HCEC 1CT (cell line): ENCODE measurements at regions not wholly inside any gene's neighbourhood (a gene's known extent, or its start where the extent isn't known, plus 50 kb on each side); places are given as distances from the start of the nearest gene placed in this dataset.
"Not testable (repeated sequence)": the region's sequence is repeated elsewhere in the genome, so short reads cannot be mapped to it uniquely, and the experiment has no call there.

ENCODE experiments used
- DNase-seq: peaks from one replicate; pipeline ENCODE4 v3.0.0-alpha.2; 2017

DNA sequence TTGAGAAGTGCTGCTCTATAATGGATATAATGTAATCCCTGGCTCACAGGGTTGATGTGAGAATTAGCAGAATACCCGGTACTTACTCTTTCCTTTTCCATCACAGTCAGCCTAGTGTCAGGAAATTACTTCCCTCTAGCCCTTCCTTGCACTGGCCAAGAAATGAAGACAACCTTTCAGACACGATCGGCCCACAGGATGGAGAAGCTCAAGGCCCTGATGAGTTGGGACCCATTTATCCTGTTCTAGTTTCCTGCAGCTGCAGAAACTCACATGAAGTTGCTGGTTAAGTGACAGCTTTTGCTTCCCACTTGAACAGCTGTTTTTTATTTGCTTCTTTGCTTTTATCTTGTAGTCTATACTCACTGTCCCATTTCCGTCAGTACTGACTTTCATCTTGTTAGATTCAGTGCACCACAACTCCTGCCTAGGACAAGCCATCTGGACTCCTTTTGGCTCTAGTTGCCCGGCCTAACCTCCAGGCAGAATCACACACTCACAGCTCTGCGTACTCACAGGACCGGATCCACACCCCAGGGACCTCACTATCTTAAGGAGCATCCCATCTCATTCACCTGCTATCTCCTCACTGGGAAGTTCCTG lies 325.1 kb upstream of the CHRNA7 start:
- DNase-seq: not testable (repeated sequence)

DNA sequence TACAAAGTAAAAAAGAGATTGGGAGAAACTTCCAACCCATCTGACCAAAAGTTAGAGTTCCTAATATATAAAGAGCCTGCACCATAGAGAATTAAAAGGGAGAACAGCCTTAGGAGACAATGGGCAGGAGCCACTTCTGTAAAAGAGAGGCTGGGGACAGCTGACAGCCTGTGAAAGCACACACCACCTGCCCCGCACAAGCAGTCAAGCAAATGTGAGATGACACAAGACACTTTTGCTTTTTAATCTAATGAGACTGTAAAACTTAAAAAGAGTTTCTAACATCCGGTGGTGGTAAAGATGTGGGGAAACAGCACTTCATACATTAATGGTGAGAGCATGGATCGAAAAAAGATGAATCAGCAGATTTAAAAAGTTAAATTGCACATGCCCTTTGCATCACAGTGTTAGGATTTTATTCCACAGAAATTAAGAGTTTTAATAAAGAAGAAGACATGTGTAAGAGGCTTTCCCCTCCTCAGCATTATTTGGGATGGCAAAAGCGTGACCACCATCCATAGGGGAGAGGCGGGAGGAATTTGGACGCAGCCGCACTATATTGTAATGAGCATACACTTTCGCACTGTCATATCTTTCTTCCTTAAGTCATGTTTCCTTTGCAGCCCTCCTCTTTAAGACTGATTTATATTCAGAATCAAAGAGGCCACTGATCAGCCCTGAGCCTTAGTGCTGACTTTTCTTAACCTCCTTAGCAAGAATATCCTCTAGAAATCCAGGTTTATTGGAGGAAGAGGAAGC lies 322.2 kb upstream of the CHRNA7 start:
- not testable (repeated sequence) for DNase-seq

DNA sequence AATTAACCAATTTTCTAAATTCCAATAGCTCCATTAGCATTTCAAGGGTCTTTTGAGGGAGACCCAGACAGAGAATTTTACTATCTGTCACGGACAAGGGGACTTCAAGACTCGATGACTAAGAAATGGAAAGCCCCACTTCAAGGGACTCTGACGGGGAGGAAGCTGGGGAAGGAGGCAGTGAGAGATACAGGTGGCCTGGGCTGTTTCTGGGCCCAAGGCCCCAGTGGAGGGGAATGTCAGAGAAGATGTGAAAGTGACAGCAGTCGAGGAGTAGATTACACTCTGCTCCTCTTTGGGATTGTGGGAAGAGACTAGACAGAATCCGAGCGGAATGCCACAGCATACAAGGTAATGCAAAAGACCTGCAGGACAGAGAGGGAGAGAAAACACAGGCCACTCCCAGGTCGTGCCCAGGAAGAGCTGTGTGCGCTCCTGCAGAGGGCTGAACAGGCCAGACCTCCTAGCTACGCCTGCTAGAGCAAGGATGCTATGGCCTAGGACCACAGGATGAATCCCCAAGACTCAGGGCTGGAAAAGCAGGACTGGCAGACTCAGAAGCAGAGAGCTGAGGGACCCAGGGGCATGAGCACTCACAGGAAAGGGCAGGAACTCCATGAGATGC lies 321.5 kb upstream of the CHRNA7 start:
- not testable (repeated sequence) for DNase-seq

GRCh38 chr15:31709479-31709878 lies 320.8 kb upstream of the CHRNA7 start:
- not testable (repeated sequence) for DNase-seq

DNA sequence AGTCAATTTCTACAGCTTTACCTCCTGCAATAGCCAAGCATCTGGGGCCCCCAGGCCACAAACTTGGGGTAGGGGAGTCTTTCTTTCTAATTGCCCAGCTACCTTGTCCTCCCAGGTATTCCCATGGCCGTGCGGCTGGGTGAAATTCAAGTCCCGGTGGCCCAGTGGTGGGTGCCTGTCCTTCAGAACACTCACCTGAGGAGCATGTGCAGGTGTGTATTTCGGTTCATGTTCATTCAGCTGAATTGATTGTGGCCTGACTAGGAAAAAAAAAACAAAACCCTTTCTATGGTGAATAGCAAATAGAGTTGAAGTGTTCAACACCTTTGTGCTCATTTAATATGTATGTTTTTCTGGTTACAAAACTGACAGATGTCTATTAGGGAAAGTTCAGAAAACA lies 319.5 kb upstream of the CHRNA7 start:
- not testable (repeated sequence) for DNase-seq

GRCh38 chr15:31715208-31715607 lies 315.1 kb upstream of the CHRNA7 start:
- not testable (repeated sequence) for DNase-seq

GRCh38 chr15:31718625-31719024 lies 311.7 kb upstream of the CHRNA7 start:
- not testable (repeated sequence) for DNase-seq

DNA sequence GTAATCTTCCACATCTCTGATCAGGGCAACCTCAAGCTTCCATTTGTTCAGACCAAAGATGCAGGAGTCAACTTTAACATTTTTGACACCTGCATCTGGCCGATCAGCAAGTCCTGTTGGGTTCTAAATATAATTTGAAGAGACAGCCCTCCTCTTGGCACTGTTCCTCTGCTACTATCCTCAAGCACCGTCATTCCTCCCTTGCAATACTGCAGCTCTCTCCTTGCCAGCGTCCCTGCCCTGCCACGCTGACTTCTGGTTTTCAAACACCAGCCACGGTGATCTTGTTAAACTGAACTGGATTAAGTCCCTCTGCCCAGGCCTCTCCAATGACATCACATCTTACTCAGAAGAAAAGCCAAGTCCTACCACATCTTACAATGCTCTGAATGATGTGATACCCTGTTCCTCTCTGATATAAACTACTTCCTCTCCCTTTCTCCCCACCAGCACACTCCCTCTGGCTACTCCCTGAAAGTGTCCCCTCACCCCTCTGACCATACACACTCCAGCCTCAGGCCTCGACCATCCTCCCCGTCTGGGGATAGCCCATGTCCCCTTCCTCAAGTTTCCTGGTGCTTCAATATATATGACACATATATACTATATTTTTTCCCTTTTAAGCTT lies 310.8 kb upstream of the CHRNA7 start:
- not testable (repeated sequence) for DNase-seq

DNA sequence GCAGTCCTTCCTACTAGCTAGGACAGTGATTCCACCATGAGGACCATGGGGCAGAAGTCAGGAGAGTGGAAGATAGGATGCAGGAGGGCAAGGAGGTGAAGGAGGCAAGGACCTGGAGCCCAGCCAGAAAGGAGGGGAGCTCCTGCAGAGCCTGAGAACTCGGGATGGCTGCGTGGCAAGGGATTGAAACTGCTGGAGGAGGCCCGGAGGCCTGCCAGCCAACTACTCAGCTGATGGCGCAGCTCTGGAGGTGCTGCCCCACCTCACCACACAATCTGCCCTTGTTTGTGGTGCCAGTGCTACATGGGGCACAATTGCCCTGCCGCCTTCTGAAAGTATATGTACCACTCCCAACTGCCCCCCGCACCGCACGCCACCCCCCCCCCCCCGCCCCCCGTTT lies 307.3 kb upstream of the CHRNA7 start:
- DNase-seq: not testable (repeated sequence)

DNA sequence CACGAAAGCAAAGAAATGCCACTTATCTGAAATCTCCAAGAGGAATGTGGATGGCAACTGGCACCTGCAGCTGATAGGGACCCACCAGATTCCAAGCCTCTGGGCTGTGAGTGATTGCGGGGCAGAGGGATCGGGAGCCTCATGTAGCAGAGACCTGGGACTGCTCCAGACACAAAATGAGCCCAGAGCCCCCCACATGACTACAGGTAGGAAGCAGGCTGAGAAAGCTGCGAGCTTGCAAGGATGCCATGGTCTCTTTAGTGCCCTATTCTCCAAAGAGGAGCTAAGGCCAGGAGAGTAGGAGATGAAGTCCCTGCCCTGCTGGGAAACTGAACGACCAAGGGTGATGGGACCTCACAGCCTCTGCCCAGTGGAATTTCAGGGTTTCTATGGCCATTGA lies 305.4 kb upstream of the CHRNA7 start:
- not testable (repeated sequence) for DNase-seq

- DNase-seq: not testable (repeated sequence)
These were observed 304.7 kb upstream of the CHRNA7 start for GRCh38 chr15:31725619-31726018.

GRCh38 chr15:31727612-31728011 lies 302.7 kb upstream of the CHRNA7 start:
- DNase-seq: no peak

GRCh38 chr15:31732726-31733125 lies 297.6 kb upstream of the CHRNA7 start:
- no peak for DNase-seq

- DNase-seq: no peak
These were observed 296.9 kb upstream of the CHRNA7 start for GRCh38 chr15:31733424-31733823.

- peak; percentile 33 for DNase-seq
These were observed 290.1 kb upstream of the CHRNA7 start for GRCh38 chr15:31740203-31740602.

DNA sequence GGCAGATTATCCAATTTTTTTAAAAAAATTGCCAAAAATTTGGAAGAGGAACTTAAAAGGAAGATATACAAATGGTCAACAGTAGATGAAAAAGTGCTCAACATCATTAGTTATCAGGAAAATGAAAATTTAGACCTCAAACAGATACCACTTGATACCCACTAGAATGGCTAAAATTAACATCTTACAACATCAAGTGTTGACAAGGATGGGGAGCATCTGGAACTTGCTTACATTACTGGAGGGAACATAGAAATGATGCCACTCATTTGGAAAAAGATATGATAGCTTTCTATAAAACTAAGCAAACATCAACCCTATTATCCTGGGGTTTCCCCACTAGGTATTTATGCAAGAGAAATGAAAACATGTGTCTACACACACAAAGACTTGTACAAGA lies 284.5 kb upstream of the CHRNA7 start:
- DNase-seq: no peak

DNA sequence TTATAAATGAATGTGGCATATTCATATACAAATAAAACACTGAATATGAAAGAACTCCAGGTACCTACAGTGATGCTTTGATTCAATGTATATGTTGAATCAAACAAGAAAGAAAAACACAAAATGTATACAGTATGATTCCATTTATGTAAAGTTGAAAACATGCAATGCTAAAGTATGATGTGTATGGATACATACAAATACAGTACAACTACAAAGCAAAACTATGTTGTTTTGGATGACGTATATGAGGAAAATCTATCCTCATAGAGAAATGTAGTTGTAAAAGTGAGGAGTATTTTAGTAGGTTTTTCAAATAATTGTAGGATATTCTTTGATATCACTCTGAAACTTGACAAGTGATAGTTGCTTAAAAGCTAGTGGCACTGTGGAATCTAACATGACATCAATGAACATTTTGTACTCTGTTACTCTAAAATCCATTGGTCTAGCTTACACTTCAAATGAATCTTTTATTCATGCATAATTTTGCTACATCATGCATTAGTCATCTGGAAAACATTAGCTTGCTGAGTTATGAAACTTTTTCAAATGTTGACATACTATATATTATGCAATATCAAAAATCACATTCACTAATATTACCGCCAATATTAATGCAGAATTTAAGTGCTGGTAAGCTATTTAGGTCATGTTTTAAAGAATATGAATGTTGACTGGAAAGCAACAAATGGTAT lies 278.1 kb upstream of the CHRNA7 start:
- peak; percentile 42 for DNase-seq

DNA sequence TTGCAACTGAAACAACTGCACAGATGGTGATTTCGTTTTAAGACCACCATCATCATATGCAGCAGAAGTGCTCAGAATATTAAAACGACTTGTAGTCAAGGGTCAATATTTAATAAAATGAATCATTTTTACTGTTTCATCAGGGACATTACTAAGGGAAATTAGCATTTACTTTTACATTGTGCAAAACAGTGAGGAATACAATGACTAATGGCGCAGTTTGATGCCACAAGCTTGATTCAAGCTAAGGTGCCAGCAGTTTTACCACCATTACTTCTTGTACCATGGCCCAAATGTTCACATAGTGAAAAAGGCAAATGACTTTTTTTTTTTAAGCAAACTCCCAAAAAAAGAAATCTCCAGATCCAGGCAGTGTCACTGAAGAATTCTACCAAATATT lies 277.4 kb upstream of the CHRNA7 start:
- no peak for DNase-seq

GRCh38 chr15:31758126-31758525 lies 272.2 kb upstream of the CHRNA7 start:
- peak; percentile 44 for DNase-seq

- no peak for DNase-seq
These were observed 262.3 kb upstream of the CHRNA7 start for GRCh38 chr15:31768055-31768454.

DNA sequence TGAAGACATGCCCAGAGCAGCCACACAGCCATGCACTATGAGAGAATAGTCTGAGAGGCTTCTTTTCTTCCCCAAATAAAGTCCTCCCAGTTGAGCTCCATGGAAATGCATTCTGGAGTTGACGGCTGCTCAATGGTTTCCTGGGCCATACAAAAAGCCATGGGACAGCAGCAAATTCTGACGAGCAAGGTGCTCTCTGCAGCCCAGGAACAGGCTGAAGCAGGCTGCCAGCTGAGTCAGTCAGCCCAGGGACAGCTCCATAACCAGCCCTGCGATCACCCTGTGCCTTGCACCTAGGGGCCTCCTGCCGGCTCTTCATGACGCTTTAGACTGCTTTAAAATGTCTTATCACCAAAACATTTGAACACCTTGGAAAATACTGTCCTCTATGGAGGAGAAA lies 256.3 kb upstream of the CHRNA7 start:
- no peak for DNase-seq

- DNase-seq: no peak
These were observed 254.3 kb upstream of the CHRNA7 start for GRCh38 chr15:31776039-31776438.

DNA sequence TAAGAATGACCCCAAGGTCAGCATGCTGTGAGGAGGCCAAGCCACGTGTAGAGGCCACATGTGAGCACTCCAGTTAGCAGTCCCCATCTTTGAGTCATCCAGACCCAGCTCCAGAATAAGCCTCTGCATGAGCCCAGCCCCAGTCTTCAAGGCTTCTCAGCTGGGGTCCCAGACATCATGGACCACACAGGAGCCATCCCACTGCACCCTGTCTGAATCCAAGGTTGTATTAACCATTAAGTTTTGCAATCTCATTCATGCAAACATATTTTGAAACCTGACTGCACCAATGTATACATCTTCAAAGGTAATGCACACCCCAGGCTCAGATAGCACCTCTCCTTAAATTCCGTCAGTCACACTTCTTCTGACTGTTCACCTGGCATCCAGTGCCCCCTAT lies 249.1 kb upstream of the CHRNA7 start:
- DNase-seq: no peak
